HG03097 (cell line): ENCODE measurements at regions not wholly inside any gene's neighbourhood (a gene's known extent, or its start where the extent isn't known, plus 50 kb on each side); places are given as distances from the start of the nearest gene placed in this dataset.

ENCODE experiments used
- ATAC-seq: cut with Tn5 transposase; IDR thresholded peaks from one replicate; pipeline ENCODE4 v1.9.1; 2021; ENCODE audit not compliant: unreplicated experiment, low FRiP score

DNA sequence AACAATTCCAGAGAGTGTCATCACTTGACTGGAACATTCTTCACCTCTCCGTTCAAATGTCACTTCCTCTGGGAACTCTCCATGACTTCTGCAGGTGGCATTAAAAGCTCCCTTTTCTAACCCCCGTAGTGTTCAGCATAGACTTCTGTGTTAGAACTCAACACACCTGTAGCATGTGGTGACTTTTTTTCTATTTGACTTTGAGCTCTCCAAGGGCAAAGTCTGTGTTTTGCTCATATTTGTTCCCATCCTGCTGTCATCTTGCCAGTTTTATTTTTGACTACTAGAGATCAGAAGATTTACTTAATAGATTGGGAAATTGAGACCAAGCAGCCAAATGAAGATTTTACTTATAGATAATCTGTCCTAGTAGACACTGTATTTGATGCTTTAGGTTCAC lies 367.1 kb downstream of the INSC start:
- ATAC-seq, result no peak

DNA sequence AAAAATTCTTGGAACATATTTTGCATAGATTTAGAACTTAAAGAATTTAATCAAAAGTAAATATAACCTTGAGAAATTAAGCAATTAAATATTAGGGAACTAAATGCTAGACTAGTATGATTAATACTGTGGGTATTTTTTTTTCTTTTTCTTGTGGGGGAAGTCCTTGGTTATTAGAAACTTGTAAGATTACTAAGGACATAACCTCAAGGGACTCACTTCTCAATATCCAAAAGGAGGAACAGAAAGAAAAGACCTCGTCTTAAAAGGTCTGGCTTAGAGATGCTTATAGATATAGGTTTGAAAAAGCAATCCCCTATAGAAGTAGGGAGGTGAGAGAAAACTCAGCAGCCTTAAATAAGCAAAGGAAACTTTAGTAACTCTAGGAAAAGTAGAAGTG lies 368.5 kb downstream of the INSC start:
- no peak for ATAC-seq

DNA sequence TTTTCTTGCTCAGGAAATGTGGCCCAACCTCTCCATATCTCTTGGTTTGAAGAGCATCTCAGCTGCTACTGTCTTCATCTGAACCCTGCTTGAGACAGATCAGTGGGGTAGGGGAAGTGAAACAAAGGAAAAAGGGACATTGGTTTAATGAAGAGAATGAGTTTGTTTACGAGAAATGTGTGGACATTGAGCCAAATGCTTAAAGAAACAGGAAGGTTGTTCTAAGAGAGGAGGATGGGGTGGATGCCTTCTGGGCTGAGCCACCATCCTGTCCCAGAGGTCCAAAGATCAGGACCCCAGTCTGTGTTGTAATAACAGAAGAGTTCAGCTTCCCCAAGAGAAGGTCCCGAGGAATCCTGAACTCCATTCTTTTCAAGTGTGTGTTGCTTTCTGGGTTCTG lies 369.7 kb downstream of the INSC start:
- ATAC-seq, result no peak

DNA sequence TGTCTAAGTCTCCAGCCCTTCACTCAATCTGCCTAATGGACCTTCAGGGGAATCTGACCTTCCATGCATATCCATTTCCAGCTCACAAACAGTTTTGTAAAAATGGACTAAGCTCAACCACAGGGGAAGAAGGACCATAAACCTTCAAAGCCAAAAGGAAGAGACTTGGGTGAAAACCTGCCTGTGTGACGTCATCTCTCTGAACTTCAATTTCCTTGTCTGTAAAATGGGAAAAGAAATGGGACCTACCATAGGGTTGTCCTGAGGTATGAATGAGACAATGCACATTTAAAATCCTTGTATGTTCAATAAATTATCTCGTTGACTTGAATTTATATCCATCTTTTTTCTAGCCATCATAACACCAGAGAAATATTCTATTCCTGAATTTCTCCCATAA lies 370.7 kb downstream of the INSC start:
- no peak for ATAC-seq

DNA sequence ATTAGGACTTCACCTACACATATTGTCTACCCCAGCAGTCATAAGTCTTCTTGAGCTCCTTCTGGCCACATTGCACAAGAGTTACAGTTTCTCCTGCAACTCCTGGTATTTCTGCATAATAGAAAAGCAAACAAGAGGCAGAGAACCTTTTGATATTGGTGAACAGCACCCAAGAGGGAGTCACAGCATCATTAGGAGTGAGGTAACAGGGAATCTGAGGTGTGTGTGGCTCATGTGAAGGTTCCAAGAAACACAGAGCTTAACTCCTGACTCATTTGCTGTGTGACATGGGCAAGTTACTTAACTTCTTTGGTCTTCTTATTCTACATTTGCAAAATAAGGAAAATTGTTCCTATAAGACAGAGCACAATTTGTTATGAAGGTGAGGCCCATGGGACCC lies 374.6 kb downstream of the INSC start:
- no peak for ATAC-seq

GRCh38 chr11:15490535-15490934 lies 375.8 kb downstream of the INSC start:
- ATAC-seq, result no peak

DNA sequence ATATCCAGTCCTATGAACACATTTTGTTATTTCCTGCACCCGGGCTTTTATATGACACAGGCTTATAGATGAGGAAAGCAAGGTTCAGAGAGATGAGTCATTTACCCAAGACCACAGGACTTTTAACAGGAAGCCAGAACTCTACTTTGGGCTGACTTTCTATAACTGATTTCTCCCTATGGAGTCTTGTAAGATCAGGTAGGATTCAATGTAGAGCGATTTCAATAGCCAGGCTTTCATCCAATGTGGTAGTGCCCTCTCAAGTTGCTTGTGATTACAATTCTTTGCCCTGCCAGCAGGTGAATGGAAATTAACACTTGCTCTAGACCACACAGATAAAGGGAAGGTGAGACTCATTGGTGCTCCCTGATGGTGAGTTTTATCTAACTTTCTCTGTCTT lies 378.3 kb downstream of the INSC start:
- ATAC-seq, result no peak

- ATAC-seq, result no peak
Measured at GRCh38 chr11:15493921-15494620, 379.3 kb downstream of the INSC start.

- no peak for ATAC-seq
Measured at GRCh38 chr11:15494740-15495139, 380.0 kb downstream of the INSC start.

GRCh38 chr11:15495462-15495861 lies 380.7 kb downstream of the INSC start:
- ATAC-seq, result no peak

GRCh38 chr11:15497366-15497765 lies 382.6 kb downstream of the INSC start:
- ATAC-seq, result no peak

DNA sequence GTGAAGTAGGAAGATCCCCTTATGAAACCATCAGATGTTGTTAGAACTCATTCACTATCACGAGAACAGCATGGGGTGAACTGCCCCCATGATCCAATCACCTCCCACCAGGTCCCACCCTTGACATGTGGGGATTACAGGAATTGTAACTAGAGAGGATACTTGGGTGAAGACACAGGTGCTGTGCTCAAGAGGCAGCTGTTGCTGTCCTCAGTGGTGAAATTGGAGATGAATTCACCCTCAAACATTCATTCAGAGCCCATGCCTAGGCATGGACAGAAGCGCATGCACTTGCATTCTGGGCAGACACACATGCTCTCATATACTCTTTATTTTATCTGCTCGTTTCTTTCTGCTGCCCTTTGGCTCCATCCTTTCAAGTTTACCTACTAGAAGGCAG lies 385.0 kb downstream of the INSC start:
- ATAC-seq, result no peak

DNA sequence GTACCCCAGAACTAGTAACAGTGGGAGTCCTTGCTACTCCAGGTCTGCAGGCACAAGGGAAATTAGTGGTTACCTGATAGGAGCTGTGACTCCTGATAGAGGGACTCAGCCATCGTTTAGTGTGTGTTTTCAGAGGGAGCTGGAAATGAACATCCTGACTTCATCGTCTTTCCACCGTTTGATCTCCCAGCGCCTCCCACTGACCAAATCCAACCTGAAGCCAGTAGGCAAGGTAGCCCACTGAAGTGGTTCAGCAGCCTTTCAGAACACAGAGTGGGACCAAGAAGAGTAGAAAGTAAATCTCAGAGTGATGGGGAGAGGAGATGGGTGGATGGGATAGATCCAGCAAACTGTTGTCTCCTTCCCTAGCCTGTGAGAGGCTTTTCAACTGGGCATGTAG lies 385.9 kb downstream of the INSC start:
- ATAC-seq, result no peak

- no peak for ATAC-seq
Measured at GRCh38 chr11:15501566-15501965, 386.8 kb downstream of the INSC start.

DNA sequence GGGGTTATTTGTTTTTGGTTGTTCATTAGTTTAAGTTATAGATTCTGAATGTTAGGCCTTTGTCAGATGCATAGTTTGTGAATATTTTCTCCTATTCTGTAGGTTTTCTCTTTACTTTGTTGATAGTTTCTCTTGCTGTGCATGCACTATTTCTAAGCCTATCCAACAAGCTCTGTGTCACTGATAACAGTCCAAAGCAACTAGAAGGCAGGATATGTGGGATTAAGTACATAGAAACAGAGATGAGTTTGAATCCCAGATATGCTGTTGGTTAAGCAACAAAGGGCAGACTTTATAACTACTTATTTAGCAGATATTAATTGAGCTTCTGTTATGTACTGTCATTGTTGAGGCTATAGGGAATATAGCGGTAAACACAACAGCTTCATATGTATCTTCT lies 390.4 kb downstream of the INSC start:
- no peak for ATAC-seq

- ATAC-seq, result no peak
Measured at GRCh38 chr11:15507592-15507991, 392.9 kb downstream of the INSC start.

- no peak for ATAC-seq
Measured at GRCh38 chr11:15509082-15509481, 394.4 kb downstream of the INSC start.

- ATAC-seq, result no peak
Measured at GRCh38 chr11:15519124-15519791, 404.5 kb downstream of the INSC start.

DNA sequence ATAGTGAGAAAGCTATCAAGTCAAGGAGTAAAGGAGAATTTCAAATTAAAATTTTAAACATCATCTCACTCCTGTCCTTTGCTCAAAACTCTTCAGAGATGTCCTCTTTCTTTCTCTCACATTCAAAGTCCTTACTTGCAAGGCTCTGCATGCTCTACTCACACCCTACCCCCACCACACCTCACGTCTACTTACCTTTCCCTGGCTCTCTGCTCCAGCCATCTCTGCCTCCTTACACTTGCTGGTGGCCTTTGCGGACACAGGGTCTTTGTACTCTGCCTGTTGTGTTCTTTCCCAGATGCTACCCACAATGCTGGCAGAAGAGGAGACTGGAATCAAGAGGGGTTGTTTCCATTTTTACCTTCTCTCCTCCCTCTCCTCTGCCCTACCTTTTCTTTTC lies 405.2 kb downstream of the INSC start:
- no peak for ATAC-seq

DNA sequence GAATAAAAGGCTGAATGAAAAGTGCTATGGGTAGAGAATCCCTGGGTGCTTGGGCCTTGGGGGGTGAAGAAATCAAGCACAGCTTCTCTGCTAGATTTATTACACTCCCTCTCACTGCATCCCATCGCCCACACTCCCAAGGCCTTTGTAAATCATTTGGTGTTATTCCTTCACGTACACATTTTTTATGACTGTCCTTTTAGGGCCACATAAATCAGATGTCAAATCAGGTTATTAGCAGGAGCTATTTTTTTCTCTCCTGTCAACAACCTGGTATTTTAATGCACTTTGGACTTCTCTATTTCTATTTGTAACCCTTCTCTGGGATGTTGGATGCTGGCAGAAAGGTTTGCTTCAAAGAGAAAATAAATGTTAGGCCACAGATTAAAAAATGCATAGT lies 408.8 kb downstream of the INSC start:
- ATAC-seq, result no peak

DNA sequence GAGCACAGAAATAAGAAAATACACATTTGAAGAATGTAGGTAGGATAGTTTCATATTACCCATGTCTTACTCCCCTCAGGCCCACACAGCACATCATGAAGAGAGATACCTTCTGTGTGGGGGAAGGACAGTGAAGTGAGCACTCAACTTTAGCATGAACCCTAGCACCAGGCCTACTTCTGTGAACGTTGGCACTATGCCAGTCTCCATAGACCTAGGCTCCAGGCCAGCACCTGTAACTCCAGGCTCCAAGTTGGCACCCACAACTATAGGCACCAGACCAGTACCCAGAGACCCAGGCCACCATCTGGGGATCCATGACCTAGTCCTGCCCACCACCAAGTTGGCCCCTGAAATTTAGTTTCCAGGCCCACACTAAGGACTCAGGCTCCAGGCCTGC lies 410.9 kb downstream of the INSC start:
- ATAC-seq, result no peak

DNA sequence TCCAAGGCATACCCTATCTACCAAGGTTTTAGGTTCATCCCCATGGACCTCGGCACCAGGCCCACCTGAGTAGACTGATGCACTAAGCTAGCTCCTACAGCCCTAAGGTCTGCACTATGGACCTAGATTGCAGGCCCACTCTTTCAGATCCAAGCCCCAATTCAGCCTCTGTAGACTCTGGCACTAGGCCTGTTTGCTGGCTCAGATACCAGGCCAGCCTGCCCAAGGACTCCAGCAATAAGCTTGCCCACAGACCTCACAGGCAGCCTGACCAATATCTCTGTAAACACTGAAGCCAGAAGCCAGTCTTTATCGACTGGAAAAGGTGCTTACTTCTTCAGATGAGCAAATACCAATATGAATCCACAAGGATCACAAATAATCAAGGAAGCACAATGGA lies 411.3 kb downstream of the INSC start:
- no peak for ATAC-seq
